Activated T-cell treated with anti-CD3 and anti-CD28 coated beads, Interleukin-2, amount 50 U/mL, for 24 hours (primary cell): ENCODE measurements at regions not wholly inside any gene's neighbourhood (a gene's known extent, or its start where the extent isn't known, plus 50 kb on each side); places are given as distances from the start of the nearest gene placed in this dataset.

Experiments
- DNase-seq: peaks from one replicate; pipeline ENCODE4 v3.0.0-alpha.2; 2020
- H3K27ac Mint-ChIP-seq: 2 replicates; pipeline ENCODE4 v1.8.0; 2020; ENCODE audit warnings: mild to moderate bottlenecking, mixed read lengths
- H3K27me3 Mint-ChIP-seq: 2 replicates; pipeline ENCODE4 v1.8.0; 2020; ENCODE audit warnings: mixed read lengths
- H3K36me3 Mint-ChIP-seq: 2 replicates; pipeline ENCODE4 v1.8.0; 2020; ENCODE audit warnings: low read depth, mixed read lengths
- H3K4me1 Mint-ChIP-seq: 2 replicates; pipeline ENCODE4 v1.8.0; 2020; ENCODE audit warnings: low read depth, mixed read lengths
- H3K4me3 Mint-ChIP-seq: 2 replicates; pipeline ENCODE4 v1.8.0; 2020; ENCODE audit warnings: mild to moderate bottlenecking, moderate library complexity, mixed read lengths
- H3K9me3 Mint-ChIP-seq: 2 replicates; pipeline ENCODE4 v1.8.0; 2020; ENCODE audit warnings: mixed read lengths

DNA sequence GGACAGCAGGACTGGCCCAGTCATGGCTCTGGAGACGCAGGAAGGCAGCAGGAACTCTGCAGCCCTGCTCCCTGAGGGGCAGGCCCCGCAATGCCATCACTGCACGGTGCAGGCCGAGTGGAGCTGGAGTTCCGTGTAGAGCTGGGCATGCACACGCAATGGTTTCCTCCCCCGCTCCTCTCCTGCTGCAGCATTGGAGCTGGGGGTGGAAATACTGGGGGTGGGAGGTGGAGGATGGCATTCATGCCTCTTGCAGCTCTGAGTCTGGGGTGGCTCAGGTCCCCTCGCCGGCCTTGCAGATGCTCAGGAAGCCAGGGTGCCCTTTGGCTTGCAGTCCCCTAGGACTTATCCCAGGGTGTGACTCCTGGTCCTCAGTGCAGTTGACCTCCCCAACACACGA is 78.3 kb upstream of the ASB18 start:
- no peak overlapping the region for H3K27ac Mint-ChIP-seq
- no peak overlapping the region for H3K4me3 Mint-ChIP-seq
- peaks cover 15% of the 10 kb centered on the region for H3K27me3 Mint-ChIP-seq
- H3K4me1 Mint-ChIP-seq = no peaks in the 10 kb centered on the region
- H3K9me3 Mint-ChIP-seq = no peaks in the 10 kb centered on the region
- DNase-seq = no peak
- H3K36me3 Mint-ChIP-seq = no peaks in the 10 kb centered on the region

DNA sequence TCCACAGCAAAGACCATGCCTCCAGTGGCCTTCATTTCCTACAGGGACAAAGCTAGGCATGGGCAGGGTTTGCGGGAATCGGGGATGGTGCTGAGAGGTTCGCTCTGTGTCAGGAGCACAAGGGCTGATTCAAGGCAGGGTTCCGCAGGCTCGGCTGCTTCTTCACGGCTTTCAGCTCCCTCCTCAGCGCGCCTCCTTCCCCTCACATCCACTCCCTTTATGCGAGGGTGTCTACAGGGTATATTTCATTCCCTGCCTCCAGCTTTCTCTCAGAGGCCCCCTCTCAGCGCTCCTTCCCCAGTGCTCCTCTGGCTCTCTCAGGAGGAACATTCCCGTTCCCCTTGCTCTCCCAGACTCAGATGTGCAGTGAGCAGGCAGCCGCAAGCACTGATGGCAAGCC is 78.7 kb upstream of the ASB18 start:
- H3K4me1 Mint-ChIP-seq = no peaks in the 10 kb centered on the region
- H3K36me3 Mint-ChIP-seq = no peaks in the 10 kb centered on the region
- H3K4me3 Mint-ChIP-seq = no peak overlapping the region
- no peak for DNase-seq
- no peaks in the 10 kb centered on the region for H3K9me3 Mint-ChIP-seq
- H3K27me3 Mint-ChIP-seq = peaks cover 15% of the 10 kb centered on the region
- H3K27ac Mint-ChIP-seq = no peak overlapping the region

DNA sequence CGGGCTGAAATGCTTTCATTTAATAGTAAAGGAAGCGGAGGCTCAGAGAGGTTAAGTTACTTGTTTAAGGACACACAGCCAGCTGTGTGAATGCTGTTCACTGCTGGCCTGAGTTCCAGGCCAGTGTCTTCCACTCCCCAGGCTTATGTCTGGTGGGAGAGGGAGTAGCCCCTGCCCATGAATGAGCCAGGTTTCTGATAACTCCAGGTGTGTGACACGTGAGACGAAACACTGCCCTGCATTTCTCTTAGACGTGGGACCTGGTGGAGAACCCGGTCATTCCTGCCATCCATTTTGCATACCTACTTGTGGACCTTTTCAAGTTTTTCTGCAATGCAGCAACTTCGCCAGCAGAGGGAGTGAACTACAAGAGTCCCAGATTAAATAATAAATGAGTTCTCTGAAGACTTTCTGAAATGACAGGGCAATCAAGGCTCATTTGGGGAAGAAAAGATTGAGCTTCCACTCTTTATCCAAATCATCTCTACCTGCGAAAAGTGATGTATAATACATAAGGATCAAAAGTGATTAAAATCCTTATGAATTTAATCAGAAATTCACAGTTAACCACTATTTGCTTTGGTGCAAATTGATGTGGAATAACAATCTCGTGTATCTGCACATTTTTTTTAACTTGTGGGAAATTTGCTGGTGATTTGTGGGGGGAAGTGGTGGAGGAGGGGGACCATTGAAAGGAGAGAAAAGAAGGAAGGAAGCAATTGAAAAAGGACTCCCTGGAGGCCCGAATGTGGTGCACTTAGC is 79.4 kb upstream of the ASB18 start:
- Mint-ChIP-seq H3K4me1 (no peaks in the 10 kb centered on the region), H3K9me3 (no peaks in the 10 kb centered on the region)
- DNase-seq = peak; percentile 43

DNA sequence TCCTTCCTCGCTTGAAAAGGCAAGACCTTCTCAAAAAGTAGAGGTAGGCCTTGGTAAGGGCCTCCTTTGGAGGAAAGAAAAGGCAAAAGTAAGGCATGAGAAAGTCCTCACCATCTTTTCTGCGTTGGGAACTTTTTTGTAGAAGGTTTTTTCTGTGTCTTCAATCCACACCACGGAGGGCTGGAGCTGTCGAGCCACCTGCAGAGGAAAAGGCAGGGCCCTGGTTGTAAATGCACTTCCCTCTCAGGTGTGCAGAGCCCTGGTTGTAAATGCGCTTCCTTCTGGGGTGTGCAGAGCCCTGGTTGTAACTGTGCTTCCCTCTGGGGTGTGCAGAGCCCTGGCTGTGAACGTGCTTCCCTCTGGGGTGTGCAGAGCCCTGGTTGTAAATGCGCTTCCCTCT is 80.2 kb upstream of the ASB18 start:
- H3K36me3 Mint-ChIP-seq = no peaks in the 10 kb centered on the region
- H3K9me3 Mint-ChIP-seq = no peaks in the 10 kb centered on the region
- peaks cover 5% of the 10 kb centered on the region for H3K27me3 Mint-ChIP-seq
- H3K27ac Mint-ChIP-seq = no peak overlapping the region
- DNase-seq = no peak
- H3K4me3 Mint-ChIP-seq = no peak overlapping the region
- H3K4me1 Mint-ChIP-seq = no peaks in the 10 kb centered on the region

More for the DNA sequence above, 79.4 kb upstream of the ASB18 start:
- Mint-ChIP-seq H3K27ac (no peak overlapping the region), H3K36me3 (no peaks in the 10 kb centered on the region), H3K4me3 (no peak overlapping the region), H3K27me3 (peaks cover 14% of the 10 kb centered on the region)

DNA sequence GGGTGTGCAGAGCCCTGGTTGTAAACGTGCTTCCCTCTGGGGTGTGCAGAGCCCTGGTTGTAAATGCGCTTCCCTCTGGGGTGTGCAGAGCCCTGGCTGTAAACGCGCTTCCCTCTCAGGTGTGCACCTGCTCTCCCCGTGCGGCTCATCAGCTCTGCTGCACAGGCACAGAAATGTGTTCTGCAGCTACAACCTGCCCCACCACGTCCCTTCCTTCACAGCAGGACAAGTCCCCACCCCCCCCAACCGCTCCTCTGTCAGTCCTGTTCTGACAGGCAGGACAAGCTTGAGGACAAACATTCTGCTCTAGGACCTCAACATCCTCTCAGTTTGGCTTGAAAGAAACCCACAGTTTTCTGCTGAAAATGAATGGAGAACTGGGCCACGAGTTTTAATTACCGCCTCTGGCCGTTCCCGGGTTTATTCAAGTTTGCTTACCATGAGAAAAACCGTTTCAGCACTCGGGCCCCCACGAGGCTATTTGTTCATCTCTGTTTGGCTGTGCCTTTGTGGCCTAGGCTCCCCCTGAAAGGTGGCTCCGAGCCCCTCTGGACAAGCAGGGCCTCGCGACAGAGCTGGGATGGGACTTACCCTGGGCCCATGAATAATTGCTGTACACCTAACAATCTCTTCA is 81.0 kb upstream of the ASB18 start:
- peaks cover 5% of the 10 kb centered on the region for H3K27me3 Mint-ChIP-seq

DNA sequence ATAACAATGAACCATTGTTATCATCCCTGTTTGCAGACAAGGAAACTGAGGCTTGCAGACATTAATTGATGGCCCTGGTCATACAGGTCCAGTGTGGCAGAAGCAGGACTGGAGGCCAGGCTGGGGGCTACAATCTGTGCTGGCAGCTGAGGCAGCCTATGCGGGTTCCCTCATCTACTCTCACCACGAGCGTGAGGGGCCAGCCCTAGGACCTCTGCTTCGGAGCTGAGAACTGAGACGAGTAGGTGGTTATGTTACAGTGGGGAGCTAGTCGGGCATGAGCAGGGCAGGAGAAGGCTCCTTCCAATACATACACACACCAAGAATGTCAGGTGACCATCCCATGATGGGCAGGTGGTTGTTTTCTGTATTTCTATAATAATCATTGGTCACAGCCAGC is 82.2 kb upstream of the ASB18 start:
- Mint-ChIP-seq H3K4me3 (no peak overlapping the region), H3K27me3 (peaks cover 12% of the 10 kb centered on the region), H3K36me3 (no peaks in the 10 kb centered on the region), H3K4me1 (no peaks in the 10 kb centered on the region), H3K27ac (no peak overlapping the region), H3K9me3 (no peaks in the 10 kb centered on the region)
- no peak for DNase-seq

More for the DNA sequence above, 81.0 kb upstream of the ASB18 start:
- no peak overlapping the region for H3K4me3 Mint-ChIP-seq
- no peaks in the 10 kb centered on the region for H3K9me3 Mint-ChIP-seq
- no peaks in the 10 kb centered on the region for H3K36me3 Mint-ChIP-seq
- no peaks in the 10 kb centered on the region for H3K4me1 Mint-ChIP-seq
- no peak overlapping the region for H3K27ac Mint-ChIP-seq
- no peak for DNase-seq

DNA sequence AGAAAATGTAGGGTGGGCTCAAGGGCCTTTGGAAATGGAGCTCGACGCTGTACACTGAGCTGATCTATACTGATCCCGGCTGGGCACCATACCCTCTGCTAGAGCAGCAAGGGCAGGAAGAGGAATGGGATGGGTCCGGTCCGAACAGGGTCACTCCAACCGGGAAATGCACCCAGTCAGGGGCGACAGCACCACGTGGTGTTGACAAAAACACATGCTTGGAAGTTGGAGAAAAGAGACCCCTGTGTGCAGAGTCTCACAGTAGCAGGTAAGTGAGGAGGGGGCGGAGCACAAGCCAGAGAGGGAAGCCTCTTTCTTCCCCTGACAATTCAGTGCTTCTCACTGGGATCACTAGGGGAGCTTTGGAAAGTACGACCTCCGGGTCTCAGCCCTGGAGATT is 84.1 kb upstream of the ASB18 start:
- Mint-ChIP-seq H3K4me3 (no peak overlapping the region), H3K9me3 (no peaks in the 10 kb centered on the region), H3K27ac (no peak overlapping the region), H3K27me3 (peaks cover 29% of the 10 kb centered on the region), H3K4me1 (peaks cover 4% of the 10 kb centered on the region), H3K36me3 (no peaks in the 10 kb centered on the region)
- no peak for DNase-seq

DNA sequence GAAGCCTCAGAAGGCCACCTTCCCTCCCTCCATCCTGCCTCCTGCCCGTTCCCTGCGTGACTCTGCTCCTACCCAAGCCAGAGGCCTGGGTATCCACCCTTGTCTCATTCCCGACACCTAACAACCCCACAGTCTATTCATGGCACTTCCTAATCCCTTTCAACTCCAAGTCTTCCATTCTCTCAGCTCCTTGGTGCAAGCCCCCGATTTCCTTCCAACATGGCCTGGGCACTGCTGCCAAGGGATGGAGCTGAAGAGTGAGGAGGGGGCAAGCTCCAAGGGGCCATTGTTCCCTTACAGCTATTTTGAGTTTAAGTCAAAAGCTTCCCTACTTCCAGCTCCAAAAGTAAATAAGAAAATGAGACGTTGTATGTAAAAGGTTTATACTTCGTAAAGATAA is 84.8 kb upstream of the ASB18 start:
- no peak for DNase-seq
- H3K4me1 Mint-ChIP-seq = peaks cover 4% of the 10 kb centered on the region
- H3K4me3 Mint-ChIP-seq = no peak overlapping the region
- H3K36me3 Mint-ChIP-seq = no peaks in the 10 kb centered on the region
- H3K9me3 Mint-ChIP-seq = no peaks in the 10 kb centered on the region
- no peak overlapping the region for H3K27ac Mint-ChIP-seq
- H3K27me3 Mint-ChIP-seq = peaks cover 26% of the 10 kb centered on the region

DNA sequence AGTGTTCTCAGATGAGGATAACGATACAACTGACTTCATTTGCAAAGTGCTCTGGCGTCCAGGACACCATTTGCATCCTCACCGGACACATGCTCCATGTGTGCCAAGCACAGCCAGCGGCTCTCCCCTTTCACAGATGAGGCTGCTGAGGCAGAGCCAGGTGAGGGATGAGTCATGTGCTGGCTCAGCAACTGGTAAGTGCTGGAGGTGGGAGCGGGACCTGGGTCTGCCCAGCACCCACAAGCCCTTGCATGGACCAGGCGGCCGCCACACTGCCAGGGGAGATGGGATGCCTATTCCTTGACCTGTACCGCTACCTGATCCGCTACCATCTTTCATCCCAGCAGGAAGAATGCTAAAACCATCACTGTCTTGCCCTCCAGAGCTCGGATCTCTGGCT is 86.2 kb upstream of the ASB18 start:
- peaks cover 4% of the 10 kb centered on the region for H3K4me1 Mint-ChIP-seq
- H3K27ac Mint-ChIP-seq = no peak overlapping the region
- H3K4me3 Mint-ChIP-seq = no peak overlapping the region
- H3K27me3 Mint-ChIP-seq = peaks cover 26% of the 10 kb centered on the region
- DNase-seq = no peak
- no peaks in the 10 kb centered on the region for H3K9me3 Mint-ChIP-seq
- H3K36me3 Mint-ChIP-seq = no peaks in the 10 kb centered on the region

DNA sequence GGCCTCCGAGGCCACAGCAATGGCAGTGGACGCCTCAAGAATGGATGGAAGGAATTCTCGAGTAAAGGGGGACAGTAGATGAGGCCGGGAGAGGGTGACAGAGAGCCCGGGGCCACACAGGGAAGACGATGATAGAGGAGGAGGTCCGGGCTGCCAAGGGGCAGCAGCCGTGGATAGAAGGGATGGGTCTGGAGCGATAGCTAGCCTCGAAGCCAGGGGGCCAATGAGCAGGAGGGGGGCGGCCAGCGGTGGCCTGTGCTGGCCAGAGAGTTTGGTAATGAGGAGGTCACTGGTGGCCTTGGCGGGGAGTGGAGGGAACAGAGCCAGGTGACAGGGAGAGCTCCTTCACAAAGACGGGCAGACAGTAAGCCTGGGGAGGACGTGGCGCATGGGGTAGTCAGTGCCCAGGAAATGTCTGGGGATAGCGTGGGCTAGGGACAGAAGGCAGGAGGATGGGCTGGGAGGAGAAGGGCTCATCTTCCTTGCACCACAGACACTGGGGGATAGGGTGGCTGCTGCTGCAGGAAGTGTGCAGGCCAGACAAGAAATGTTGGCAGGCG is 87.8 kb upstream of the ASB18 start:
- H3K4me3 Mint-ChIP-seq = no peak overlapping the region
- H3K27me3 Mint-ChIP-seq = peaks cover 26% of the 10 kb centered on the region
- peaks cover 4% of the 10 kb centered on the region for H3K4me1 Mint-ChIP-seq
- H3K9me3 Mint-ChIP-seq = no peaks in the 10 kb centered on the region
- H3K36me3 Mint-ChIP-seq = no peaks in the 10 kb centered on the region
- no peak overlapping the region for H3K27ac Mint-ChIP-seq
- DNase-seq = no peak

DNA sequence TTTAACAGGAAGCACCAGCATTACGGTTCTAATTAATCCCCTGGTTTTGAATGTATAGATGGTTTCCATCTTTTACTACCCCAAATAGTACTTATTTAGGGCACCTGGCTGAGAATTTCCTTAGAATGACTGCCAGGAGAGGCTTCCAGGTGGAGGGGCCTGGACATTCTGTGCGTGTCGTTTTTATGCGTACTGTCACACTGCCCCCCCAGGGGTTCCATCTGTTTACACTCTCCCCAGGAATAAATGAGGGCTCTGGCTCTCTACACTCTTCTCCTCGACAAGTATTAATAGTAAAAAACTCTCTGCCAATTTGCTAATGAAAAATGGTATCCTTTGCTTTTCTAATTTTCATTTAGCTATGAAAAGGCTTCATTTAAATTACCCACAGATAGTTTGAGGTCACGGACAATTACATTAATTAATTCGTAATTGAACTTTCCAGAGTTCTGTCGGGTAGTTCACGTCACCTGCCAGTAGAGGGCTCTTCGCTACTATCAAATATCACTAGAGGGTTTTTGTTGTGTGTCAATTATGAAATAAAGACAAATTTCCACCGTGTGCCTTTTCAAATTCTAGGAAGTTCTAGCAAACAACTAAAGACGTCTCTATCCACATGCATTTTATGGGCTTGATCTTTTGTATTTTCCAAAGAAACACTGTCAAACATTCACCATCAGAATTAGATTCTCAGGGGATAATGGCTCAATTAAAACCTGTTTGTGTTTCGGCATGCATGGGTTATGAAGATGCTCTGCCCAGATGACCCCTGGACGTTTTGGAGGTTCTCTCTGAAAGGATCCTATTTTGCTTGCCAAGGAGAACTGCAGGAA is 88.8 kb upstream of the ASB18 start:
- Mint-ChIP-seq H3K36me3 (no peaks in the 10 kb centered on the region), H3K27ac (no peak overlapping the region), H3K4me3 (no peak overlapping the region), H3K9me3 (no peaks in the 10 kb centered on the region), H3K27me3 (peaks cover 26% of the 10 kb centered on the region), H3K4me1 (peaks cover 4% of the 10 kb centered on the region)
- no peak for DNase-seq

DNA sequence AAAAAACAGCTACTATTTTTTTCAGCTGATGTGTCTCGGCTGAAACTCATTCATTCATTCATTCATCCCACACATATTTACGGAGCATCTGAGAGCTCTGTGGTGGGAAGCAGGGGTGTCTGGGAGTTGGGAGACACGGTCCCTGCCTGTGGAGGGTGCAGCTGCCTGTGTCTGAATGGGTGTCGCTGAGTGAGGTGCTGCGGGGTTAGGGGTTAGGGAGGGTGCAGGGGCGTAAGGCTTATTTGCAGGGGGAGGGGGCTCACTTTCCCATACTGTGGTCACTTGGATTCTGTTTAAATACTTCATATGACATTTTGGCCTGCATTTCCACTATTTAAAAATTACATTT is 89.4 kb upstream of the ASB18 start:
- H3K36me3 Mint-ChIP-seq = no peaks in the 10 kb centered on the region
- H3K4me3 Mint-ChIP-seq = no peak overlapping the region
- peaks cover 4% of the 10 kb centered on the region for H3K4me1 Mint-ChIP-seq
- no peak overlapping the region for H3K27ac Mint-ChIP-seq
- H3K27me3 Mint-ChIP-seq = peaks cover 26% of the 10 kb centered on the region
- H3K9me3 Mint-ChIP-seq = no peaks in the 10 kb centered on the region
- DNase-seq = no peak

DNA sequence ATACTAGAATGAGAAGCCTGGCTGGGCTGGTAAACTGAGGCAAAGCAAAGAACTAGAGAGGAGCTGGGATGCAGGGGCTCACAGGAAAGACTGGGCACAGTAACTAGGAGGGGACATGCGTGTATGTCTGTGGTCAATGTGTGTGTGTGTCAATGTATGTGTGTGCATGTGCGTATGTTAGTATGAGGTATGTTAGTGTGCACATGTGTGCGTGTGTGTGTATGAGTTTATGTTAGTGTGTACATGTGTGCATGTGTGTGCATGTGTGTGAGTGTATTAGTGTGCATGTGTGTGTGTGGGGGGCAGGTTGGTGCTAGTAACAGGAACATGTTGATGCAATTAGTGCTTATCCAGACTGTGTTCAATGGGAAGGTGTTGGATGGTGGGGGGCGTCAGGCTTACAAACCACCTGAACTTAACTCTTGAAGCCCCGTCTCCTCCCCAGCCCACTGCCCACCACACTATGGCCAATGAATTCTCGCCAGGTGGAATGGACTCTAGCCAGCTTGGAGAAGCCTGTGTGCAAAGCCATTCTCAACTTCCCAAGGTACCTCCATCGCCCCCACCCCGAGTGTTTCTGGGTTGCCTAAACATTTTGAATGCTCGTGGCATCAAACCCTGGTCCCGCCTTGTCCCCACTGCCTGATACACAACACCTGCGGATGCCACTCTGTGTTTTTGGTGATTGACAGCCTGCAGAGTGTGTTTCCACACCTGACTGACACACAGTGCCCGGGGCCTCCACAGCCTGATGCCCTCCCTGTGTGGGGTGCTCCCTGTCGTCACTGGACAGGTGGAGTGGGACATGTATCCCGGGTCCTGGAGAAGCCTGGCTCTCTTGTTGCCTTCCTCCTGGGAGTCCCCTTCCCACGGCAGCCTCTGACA is 90.1 kb upstream of the ASB18 start:
- H3K4me1 Mint-ChIP-seq = peaks cover 6% of the 10 kb centered on the region
- H3K27ac Mint-ChIP-seq = no peak overlapping the region
- H3K9me3 Mint-ChIP-seq = no peaks in the 10 kb centered on the region
- H3K27me3 Mint-ChIP-seq = peaks cover 26% of the 10 kb centered on the region
- no peak overlapping the region for H3K4me3 Mint-ChIP-seq
- H3K36me3 Mint-ChIP-seq = no peaks in the 10 kb centered on the region
- no peak for DNase-seq

DNA sequence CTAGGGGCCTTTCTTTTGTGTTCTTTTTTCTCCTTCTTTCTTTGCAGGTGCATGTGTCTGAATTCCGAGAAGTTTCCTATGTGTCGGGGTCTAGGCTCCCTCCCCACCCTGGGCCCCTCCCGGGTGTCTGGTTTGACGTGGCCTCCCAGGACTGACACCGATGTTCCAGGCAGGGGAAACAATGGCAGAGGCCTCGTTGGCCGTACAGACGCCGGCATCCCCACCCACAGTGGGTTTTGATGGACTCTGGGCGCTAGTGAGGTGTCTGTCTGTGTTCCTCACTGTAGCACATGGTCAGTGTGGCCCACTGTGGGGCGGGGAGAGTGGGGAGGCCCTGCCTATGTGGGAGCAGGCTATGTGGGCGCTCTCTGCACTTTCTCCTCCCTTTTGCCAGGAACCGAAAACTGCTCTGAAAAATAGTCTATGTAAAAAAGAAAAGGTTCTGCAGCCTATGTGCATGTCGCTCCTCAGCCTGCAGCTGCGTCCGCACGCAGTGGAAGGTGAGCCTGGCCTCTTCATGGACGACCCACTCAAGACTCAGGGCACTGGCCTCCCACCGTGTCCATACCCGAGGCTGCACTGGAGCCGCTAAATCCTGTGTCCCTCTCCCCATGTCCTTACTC is 90.9 kb upstream of the ASB18 start:
- H3K9me3 Mint-ChIP-seq = no peaks in the 10 kb centered on the region
- H3K4me1 Mint-ChIP-seq = peaks cover 12% of the 10 kb centered on the region
- H3K36me3 Mint-ChIP-seq = no peaks in the 10 kb centered on the region
- H3K27me3 Mint-ChIP-seq = peaks cover 26% of the 10 kb centered on the region
- no peak overlapping the region for H3K4me3 Mint-ChIP-seq
- no peak overlapping the region for H3K27ac Mint-ChIP-seq
- no peak for DNase-seq
